Gastrocnemius medialis (tissue), 4 donors: ENCODE measurements at regions not wholly inside any gene's neighbourhood (a gene's known extent, or its start where the extent isn't known, plus 50 kb on each side); places are given as distances from the start of the nearest gene placed in this dataset.

Source experiments
- ATAC-seq, 2 donors: fragments of 150-250 bp; one replicate each; pipeline ENCODE4 v1.9.1; 2016
- DNase-seq, 2 donors: peaks; one replicate each; pipeline ENCODE4 v3.0.0-alpha.2; 2019
- H3K27ac ChIP-seq, 4 donors: fragments of 200-600 bp; sonication (generic); 1 replicate in 1 of 4; 2 replicates in 3 of 4; pipeline ENCODE4 v1.5.1; 2016 to 2018; ENCODE audit warnings: mild to moderate bottlenecking in 2 of 4, moderate library complexity in 1 of 4
- H3K27me3 ChIP-seq, 3 donors: fragments of 200-600 bp; sonication (generic) in 2 of 3; 1 replicate in 1 of 3; 2 replicates in 2 of 3; pipeline versions ENCODE4 v1.5.1 to v1.6.0; 2016 to 2019; ENCODE audit warnings: mild to moderate bottlenecking in 1 of 3, moderate library complexity in 1 of 3
- H3K36me3 ChIP-seq, 2 donors: fragments of 200-600 bp; sonication (generic) in 1 of 2; one replicate each; pipeline ENCODE4 v1.5.1; 2017 to 2018
- H3K4me1 ChIP-seq, 2 donors: fragments of 200-600 bp; sonication (generic) in 1 of 2; one replicate each; pipeline ENCODE4 v1.5.1; 2016 to 2017; ENCODE audit warnings: mild to moderate bottlenecking in 2 of 2
- H3K4me3 ChIP-seq, 4 donors: fragments of 200-600 bp; sonication (generic) in 3 of 4; 1 replicate in 1 of 4; 2 replicates in 3 of 4; pipeline ENCODE4 v1.5.1; 2016 to 2019; ENCODE audit warnings: mild to moderate bottlenecking in 2 of 4
- H3K9me3 ChIP-seq, 3 donors: fragments of 200-600 bp; sonication (generic) in 2 of 3; 1 replicate in 1 of 3; 2 replicates in 2 of 3; pipeline ENCODE4 v1.5.1; 2016 to 2019
- CTCF ChIP-seq, 5 experiments: fragments of 450-650 bp in 3 of 5; fragments of 200-600 bp in 2 of 5; sonication (generic) in 2 of 5; IDR thresholded peaks in 4 of 5; conservative IDR thresholded peaks in 1 of 5; 1 replicate in 4 of 5; 2 replicates in 1 of 5; pipeline ENCODE4 v1.5.1; 2016 to 2019; ENCODE audit warnings: antibody characterized with exemption in 5 of 5, mild to moderate bottlenecking in 3 of 5, moderate library complexity in 3 of 5
- POLR2A ChIP-seq, 2 donors: fragments of 450-650 bp; IDR thresholded peaks; one replicate each; pipeline ENCODE4 v1.6.1; 2017; ENCODE audit warnings: antibody characterized with exemption in 2 of 2, mild to moderate bottlenecking in 2 of 2, moderate library complexity in 2 of 2
- in situ Hi-C, 4 donors: fragments of 200-750 bp; cut with MboI; loops; one replicate each; pipeline versions ENCODE4 v1.15.0 to v1.8.0; 2017; ENCODE audit warnings: low sequenced_read_pairs in 4 of 4
- intact Hi-C: fragments of 100-400 bp; cut with DNase I; formaldehyde crosslinking; loops from one replicate; pipeline ENCODE4 v1.15.1; 2023; ENCODE audit warnings: low total_unique reads

- Histone ChIP-seq H3K27ac (no peak overlapping the region), H3K27me3 (no peaks in the 10 kb centered on the region), H3K4me3 (no peak overlapping the region), H3K4me1 (no peaks in the 10 kb centered on the region), H3K36me3 (no peaks in the 10 kb centered on the region), H3K9me3 (no peaks in the 10 kb centered on the region)
- intact Hi-C loops, result no loop called here
- ATAC-seq (peak in 1 of 2 donors; percentile 26), DNase-seq (no peak)
- TF ChIP-seq CTCF (IDR thresholded peaks at IDR 0.05 in 4 of 5, conservative IDR thresholded peaks at IDR 0.05 in 1 of 5) (no peak), POLR2A (IDR thresholded peaks at IDR 0.05) (no peak)
- in situ Hi-C loops, result no loop called here
Measured at GRCh38 chr3:24598695-24599470, 104.2 kb upstream of the THRB start.

- Histone ChIP-seq H3K9me3 (no peaks in the 10 kb centered on the region), H3K4me1 (no peaks in the 10 kb centered on the region), H3K27me3 (no peaks in the 10 kb centered on the region), H3K36me3 (no peaks in the 10 kb centered on the region), H3K27ac (no peak overlapping the region), H3K4me3 (no peak overlapping the region)
- in situ Hi-C loops, result no loop called here
- no peak for TF ChIP-seq POLR2A (IDR thresholded peaks at IDR 0.05)
- no peak for TF ChIP-seq CTCF (IDR thresholded peaks at IDR 0.05 in 4 of 5, conservative IDR thresholded peaks at IDR 0.05 in 1 of 5)
- ATAC-seq, result peak; percentile 53 to 58
- peak; percentile 27 to 51 for DNase-seq
- intact Hi-C loops, result no loop called here
Measured at GRCh38 chr3:24601066-24601939, 106.7 kb upstream of the THRB start.

GRCh38 chr3:24604215-24604614 is 109.6 kb upstream of the THRB start:
- no peaks in the 10 kb centered on the region for H3K4me1 ChIP-seq
- H3K27ac ChIP-seq, result no peak overlapping the region
- H3K36me3 ChIP-seq, result no peaks in the 10 kb centered on the region
- DNase-seq (no peak), ATAC-seq (no peak)
- no peaks in the 10 kb centered on the region for H3K27me3 ChIP-seq
- intact Hi-C loops, result no loop called here
- TF ChIP-seq CTCF (IDR thresholded peaks at IDR 0.05 in 4 of 5, conservative IDR thresholded peaks at IDR 0.05 in 1 of 5) (no peak), POLR2A (IDR thresholded peaks at IDR 0.05) (no peak)
- H3K9me3 ChIP-seq, result no peaks in the 10 kb centered on the region
- in situ Hi-C loops, result no loop called here
- no peak overlapping the region for H3K4me3 ChIP-seq

- intact Hi-C loops (no loop called here), in situ Hi-C loops (no loop called here)
- H3K9me3 ChIP-seq, result no peaks in the 10 kb centered on the region
- H3K36me3 ChIP-seq, result no peaks in the 10 kb centered on the region
- TF ChIP-seq CTCF (IDR thresholded peaks at IDR 0.05 in 4 of 5, conservative IDR thresholded peaks at IDR 0.05 in 1 of 5) (no peak), POLR2A (IDR thresholded peaks at IDR 0.05) (no peak)
- no peaks in the 10 kb centered on the region for H3K4me1 ChIP-seq
- ATAC-seq (no peak), DNase-seq (no peak)
- H3K27me3 ChIP-seq, result no peaks in the 10 kb centered on the region
- no peak overlapping the region for H3K27ac ChIP-seq
- no peak overlapping the region for H3K4me3 ChIP-seq
Measured at GRCh38 chr3:24605511-24606028, 110.9 kb upstream of the THRB start.
